Hindlimb muscle (tissue), 1 donor: ENCODE measurements at regions not wholly inside any gene's neighbourhood (a gene's known extent, or its start where the extent isn't known, plus 50 kb on each side); places are given as distances from the start of the nearest gene placed in this dataset.

Experiments
- DNase-seq: peaks from one replicate; pipeline ENCODE4 v3.0.0-alpha.2; 2013

DNA sequence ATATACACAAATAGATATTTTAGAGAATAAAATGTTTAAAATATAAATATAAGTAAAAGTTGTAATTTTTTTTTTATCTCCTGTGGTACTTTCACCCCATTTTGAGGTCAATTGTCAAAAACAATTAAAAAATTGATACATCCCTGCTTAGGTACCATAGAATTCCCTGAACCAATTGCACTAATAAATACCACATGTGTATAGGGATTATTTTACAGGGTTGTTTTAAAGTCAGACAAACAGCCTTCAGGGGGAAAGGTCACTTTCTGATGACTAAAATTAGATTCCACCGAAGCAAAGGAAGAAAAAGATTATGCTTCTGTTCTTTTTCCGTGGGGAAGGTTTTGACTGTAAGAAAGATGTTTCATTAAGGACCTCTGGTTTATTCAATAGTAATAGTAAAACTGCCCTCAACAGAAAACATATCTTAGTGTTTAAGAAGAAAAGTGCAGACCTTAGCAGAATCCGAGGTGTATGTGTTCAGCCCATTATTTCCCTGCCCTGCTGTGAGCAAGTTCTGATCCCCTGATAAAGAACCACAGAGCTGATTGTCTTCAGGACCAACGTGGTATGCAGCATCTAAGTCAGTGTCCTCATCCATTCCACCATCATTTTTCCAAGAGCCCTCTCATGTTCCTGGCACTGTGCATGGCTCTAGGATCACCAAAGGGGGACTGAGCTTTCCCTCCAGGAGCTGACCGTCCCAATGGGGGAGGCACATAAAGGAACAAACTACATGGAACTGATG is 132.9 kb upstream of the IL12A start:
- DNase-seq, result no peak

DNA sequence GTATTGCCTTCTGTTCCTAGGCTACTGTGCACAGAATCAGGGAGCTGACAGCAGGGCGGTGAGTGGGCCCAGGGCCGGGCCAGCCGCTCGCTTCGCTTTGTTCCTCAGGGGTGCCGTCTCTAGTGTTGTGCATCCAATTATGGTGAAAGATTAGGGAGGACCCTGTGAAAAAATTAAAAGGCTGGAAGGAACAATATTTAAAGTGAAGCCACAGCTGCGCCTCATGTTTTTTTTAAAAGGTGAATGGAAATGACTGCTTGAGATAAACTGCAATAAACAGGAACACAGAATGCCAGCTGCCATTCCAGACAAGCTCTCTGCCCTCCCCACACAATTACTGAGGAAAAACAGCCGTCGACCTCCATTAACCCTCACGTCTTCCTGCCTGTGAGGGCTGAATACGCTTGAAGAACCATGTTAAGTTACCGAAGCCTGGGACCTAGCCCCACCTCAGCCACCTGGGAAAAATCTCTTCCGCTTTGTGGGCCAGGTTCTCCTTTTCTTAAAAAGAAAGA is 132.0 kb upstream of the IL12A start:
- DNase-seq, result no peak

DNA sequence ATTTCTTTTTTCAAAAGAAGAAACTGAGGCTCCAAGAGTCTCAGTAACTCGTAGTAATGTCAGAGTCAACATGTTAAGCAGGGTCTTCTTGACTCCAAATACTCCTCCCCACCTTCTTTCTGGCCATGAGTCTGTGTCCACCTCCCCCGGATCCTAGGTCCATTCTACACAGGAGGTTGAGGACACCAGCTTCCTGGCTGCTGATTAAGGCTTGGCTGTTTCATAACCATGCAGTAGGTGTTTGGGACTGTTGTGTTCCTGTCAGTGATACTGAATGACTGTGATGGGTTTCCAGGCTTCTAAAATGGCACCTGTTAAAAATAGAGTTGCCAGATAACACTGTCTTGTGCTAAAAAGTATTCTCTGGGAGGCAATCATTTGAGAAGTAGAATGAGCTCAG is 130.8 kb upstream of the IL12A start:
- DNase-seq, result no peak

DNA sequence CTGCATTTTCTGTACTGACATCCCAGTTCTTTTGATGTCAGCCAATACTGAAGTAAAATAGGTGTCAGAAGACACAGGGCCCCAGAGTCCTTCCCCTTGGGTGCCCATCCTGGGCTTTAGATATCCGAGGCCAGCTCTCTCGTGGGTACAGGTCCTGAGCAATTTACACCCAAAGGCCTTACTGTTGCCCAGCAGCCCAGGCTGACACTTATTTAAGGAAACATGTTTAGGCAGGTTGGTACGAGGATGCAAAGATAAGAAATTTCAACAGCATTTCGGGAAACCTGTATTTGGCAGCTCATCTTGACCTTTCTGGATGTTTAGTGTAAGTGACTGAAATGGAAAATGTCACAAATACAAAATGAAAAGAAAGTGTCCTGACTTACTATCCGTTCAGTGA is 130.0 kb upstream of the IL12A start:
- DNase-seq, result no peak

DNA sequence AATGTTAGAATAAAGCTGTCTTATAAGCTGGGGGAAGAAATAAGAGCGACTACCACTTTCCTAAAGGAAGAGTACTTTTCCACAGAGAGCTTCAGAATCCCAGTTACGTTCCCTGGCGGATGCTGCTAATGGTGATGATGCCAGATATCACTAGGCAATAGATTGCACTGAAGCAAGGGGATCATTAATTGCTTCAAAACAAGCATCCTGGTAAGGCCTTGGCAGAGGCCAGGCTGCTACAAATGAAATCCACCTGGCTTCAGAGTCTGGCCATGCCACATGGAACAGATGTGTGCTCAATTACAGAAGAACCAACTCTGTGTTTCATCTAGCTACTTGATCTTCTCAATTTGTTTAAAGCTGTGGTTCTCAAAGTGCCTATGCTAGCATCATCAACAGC is 129.2 kb upstream of the IL12A start:
- no peak for DNase-seq

DNA sequence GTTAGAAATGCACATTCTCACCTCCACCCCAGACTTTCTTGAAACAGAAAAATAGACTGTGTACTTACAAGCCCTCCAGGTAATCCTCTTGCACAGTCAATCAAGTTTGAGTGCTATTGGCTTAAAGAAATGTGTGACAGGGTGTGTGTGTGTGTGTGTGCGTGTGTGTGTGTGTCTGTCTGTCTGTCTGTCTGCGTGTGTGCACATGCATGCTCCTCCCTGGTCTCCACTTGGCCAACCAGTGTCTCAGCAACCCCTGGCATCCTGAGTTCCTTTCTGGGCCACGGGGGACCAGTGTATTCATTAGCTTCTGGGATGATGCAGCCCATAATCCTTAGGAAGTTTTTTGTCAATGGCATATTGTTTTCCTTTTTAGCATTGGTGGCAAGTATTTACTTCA is 128.8 kb upstream of the IL12A start:
- no peak for DNase-seq

DNA sequence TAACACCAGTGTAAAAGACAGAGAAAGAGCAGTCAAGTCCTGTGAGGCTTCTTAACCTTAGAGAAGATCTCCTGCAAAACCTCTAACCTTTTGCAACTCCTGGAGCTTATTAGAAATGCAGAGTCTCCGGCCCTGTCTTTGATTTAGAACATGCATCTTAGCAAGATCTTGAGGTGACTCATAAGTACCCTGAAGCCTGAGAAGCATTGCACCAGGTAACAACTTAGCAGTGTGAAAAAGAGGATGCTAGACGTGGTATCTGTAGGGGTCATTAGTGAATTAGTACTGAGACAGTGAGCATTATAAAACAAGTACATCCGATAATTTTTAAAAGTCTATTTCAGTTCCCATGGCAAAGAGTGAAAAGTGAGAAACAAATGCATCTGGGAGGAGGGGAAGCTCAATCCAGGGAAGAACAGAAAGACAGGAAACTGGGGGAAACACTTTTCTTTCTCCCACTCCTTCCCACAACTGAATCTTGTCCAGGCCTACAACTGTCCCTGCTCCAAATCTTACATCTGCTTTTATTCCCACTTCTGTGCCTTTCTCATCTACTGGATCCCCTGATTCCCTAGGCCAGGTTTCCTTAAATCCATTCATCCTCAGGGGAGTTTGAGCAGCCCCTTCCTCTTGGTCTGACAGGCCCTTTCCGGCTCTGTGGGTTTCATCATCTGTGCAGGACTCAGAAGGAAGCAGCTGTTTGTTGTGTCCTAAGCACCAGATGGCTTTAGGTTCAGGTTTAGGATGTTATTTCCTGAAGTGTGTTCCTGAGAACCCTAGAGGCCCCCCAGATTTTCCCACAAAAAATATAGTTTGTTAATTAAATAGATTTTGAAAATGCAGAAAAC is 128.1 kb upstream of the IL12A start:
- DNase-seq, result no peak

DNA sequence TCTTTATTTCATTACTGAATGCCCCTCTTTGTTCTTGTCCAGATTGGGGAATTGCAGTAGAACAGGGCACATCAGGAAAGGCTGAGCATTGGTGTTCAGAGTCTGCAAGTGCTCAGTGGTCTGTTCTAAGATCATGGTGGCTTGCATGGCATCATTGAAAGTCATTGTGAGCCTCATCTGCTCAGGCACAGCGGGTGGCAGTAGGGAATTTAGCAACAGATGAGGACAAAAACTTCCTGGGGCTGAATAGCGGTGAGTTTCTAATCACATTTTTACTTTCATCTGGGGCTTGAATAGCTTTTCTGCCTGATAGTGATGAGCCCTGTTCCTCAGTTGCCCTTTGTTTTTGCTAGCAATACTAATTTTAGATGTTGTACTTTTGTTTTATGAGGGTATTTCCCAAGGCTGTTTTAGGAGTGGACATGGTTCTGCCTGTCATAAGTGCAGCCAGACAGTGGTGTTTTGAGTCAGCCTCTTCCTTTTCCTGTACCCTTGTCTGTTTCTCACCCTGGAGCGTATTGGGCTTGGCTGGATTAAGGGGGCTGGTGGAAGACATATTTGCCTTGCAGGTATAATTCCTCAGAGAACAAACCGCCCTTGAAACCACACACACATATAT is 127.2 kb upstream of the IL12A start:
- no peak for DNase-seq

DNA sequence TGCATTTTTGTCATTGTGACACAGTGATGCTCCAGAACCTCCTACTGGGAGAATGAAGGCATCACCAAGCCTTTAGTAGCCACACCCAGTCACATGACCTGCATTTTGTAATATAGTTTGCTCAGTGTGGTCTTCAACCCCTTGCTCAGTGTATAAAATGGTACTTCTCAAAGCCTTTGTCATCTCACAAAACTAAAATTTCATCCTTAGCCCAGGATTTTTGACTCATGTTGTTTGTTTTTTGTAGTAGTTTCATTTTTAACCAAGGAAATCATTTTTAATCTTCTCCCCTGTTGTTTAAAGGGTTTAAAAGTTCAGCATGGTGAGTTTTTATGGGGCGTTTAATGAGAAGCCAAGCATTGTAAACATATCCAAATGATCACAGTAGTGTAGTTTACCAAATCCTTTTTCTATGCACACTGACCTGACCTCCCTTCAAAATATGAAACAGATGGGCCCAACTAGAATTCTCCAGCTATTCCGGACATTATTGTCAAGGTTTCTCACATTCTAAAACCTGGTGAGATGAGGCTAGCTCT is 123.5 kb upstream of the IL12A start:
- no peak for DNase-seq

DNA sequence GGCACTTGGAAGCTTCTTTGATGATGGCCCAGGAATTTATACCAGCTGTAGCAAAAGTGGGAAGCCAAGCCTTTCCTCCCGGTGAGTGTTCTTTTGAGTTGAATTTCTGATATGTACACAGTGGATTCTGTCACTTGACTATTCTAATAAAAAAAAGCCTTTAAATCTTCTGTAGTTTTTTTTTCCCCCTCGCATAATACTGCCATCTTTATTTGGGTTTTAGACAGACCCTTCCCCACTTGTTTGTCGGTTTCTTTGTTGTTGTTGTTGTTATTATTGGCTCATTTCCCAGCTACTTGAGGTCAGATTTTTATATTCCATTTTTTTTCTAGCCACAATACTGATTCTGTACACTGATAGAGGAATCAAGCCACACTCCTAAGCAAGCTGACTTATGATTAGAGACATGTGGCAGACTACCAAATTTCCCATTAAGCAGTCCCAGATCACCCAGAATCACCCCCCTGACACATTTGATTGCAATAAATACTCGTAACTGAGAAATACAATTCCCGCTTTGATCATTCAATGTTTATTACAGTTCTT is 122.4 kb upstream of the IL12A start:
- DNase-seq, result no peak

DNA sequence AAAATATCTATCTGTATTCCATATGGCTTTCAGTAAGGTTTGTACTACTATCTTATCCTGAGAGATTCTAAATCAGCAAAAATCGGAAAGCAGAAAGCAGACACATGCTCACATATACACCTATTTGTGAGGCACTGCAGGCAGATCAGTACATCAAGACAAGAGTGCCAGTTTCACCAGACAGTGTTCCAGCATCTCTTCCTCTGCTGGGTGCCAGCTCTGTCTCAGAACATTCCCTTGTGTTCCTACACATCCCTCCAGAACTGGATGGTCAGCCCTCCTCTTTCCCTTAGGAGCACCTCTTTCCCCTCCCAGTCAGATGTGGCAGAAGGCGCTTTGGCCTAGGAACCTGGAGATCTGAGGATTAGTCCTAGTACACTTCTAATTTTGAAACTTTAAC is 121.3 kb upstream of the IL12A start:
- DNase-seq, result no peak

DNA sequence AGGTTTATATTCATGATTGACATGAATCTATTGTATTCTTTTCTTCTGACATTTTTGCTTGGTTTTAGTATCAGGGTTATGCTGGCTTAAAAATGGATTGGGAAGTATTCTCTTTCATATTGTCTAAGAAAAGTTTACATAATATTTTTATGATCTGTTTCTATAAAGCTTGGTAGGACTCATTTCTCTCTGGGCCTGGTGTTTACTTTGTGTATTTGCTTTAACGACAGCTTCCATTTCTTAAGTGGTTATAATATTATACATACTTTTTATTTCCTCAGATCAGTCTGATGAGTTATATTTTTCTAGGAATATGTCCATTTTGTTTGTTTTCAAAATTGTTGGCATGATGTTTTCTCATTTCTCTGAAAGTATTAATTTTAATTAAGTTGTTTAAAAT is 117.9 kb upstream of the IL12A start:
- no peak for DNase-seq

DNA sequence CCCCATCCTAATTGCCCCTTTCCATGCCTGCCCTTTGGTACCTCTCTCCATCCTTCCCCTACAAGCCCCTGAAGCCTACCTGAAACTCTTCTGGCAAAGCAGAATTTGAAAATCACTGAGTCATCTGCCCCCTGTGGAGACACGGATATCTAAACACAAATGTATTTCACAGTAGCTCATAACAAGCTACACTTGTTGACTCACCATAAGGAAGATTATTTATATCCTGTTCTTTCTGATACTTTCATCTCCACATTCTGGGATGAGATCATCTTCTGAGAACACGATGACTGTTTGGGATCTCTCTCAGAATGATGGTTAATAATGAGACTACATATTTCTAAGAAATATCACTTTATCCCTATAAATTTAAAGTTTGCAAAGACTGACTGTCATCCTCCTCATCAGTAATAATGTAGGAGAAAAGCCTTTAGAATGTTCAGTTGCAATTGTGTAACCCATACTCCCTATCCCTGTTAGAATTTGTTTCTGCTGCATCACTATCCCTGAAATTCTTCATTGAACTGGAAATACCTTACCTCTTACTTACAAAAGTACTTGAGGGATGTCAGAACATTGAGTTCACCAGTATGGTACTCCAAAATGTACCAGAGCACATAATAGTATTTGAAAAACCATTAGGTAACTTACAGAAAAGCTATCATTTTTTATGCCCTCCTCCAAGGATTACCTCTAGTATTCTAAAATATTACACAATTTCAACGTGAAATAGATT is 116.1 kb upstream of the IL12A start:
- no peak for DNase-seq

DNA sequence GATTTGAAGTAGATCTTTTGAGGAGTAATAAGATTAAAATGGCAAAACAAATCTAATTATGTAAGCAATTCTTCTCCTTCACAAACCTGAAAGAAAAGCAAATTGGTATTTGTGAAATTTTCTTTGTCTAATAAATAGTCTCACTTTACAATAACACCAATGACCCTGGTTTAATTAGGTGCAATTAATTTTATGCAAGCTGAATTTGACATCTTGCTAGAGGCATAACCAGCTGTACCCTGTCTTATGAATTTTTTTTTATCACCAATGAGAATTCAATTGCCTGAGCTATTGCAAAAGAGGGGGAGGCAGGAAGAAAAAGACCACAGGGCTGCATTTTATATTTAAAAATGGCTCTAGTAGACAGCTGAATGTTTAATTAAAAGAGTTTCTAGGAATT is 113.5 kb upstream of the IL12A start:
- no peak for DNase-seq

DNA sequence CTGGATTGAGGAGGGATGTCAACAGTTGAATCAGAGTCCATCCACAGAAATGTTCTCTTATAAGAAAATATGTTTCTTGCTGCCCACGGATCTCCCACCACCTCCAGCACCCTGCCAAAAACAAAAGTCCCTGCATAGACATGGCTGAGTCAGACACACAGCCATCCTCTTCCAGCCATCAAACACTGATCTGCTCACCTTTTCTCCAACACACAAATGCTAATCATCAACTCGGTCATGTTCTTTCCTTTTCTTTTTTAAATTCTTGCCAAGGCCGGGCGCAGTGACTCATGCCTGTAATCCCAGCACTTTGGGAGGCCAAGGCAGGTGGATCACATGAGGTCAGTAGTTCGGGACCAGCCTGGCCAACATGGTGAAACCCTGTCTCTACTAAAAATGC is 110.7 kb upstream of the IL12A start:
- DNase-seq, result no peak

DNA sequence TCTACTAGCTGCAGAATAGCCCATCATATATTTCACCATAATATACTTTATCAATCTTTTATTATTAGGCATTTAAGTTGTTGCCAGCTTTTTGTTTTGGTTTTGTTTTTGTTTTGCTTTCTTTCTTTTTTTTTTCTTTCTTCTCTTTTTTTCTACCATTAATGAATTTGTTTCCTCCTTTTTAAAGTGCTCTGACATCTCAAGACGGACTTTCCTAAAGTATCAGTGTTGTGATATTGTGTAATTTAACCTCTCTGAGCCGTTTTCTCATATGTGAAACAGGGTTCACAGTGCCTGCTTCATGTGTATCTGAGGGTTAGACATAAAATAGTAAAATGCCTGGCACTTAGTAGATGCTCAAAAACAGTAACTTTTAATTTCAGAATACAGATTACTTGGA is 109.5 kb upstream of the IL12A start:
- DNase-seq, result no peak

DNA sequence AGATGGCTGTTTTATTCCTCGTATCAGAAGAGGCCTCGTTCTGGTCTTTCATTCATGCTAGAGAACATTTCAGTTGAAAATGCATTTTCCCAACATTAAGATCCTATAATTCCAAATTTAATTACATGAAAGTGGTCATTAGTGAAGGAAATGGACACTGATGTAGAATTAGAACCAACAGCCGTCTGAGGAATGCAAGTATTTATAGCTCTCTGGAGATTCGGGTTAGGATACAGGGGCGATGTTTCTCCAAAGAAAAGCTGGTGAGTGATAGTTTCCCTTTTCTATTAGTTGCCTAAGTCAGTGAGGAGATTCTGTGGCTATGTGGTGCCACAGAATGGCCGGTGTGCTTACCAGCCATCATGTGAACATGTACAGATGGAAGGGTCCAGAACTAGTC is 109.0 kb upstream of the IL12A start:
- no peak for DNase-seq

DNA sequence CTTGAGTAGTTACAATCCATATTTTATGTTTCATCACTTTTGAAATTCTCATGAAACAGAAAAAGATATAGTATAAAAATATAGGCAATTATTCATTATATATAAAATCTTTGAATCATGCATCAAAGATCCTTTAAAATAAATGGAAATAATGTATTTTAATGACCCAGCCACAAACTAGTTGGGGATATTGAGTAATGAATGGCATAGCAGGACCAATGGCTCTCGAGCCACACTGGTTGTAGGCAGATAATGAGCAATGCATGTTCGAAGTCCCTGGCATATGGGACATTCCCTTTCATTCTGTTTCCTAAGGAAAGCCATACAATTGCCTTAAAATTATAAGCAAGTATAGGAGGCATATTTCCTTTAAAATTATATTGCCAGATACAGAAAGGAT is 107.4 kb upstream of the IL12A start:
- DNase-seq, result no peak

DNA sequence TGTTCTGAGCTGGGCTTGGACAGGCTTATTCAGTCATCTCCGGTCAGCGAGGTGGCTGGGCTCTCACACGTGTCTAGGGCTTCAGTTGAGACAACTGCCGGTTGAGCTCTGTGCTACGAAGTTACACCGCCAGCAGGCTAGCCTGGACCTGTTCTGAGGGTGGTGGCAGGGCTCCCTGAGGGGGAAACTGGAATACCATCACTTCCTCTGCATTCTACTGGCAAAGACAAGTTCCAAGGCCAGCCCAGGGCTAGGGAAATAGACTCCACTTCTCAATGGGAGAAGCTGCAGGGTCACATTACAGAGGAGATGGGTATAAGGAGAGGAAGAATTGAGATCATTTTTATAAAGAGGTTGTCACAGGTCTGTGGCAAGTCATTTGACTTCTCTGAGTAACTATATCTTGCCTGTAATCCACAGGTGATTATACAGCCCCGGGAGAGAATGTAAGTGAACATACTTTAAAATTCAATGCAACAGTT is 106.8 kb upstream of the IL12A start:
- DNase-seq, result no peak

DNA sequence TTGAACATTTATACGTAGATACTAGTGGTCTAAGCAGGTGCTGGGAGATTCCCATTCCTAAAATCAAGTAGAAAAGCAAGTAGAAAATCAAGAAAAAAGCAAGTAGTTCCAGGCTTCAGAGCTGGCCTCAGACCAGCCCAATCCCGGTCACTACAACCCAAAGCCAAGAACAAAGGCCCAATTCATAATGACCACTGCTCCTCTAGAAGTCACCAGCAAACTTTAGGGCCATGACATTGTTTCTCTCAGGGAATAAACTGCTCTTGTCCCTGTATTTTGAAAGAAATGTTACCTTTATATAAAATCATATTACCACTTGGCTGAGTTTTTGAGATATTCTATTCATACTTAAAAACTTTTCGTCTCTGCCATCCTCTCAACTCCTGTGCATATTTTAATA is 106.3 kb upstream of the IL12A start:
- DNase-seq, result no peak

DNA sequence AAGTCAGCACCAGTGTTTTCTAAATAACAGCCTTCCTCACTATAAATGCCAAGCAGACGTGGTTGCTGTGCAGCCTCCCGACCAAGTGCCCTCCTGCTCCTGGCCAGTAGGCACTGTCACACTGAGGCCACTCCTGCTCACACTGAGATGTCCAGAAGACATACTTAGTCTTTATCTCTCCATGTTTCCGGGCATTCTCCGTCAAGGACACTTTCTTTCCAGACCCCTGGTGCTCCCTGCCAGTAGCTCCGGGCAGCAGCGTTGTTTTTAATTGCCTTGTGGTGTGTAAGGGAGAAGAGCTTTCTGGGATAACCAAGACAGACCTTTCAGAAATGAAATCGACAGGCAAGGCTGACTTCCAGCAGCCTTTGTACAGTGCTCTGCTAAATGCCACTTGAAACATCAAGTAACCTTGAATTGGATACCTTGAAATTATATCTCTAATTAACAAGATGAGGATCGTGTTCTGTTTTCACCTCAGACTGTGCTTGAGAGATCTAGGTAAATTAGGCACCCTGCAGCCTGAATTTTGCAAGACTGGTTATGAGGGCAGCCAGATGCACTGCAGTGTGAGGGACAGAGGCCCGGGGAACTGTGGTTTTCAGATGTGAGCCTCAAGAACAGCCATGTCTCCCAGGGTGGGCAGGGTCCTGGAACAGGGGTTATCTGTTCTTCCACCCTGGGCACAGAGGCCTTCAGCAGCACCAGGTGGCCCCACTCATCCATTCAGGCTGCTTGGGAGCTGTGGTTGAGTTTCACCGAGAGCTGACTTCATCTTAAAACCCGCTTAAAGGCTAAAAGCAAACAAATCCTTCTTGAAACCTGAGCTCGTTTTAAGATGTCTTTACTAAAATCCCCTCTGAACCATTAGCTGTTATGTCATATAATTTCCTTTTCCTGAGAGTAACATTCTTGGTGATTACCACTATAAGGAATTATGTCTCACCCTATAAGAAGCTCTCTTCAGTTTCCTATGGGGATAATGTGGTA is 105.5 kb upstream of the IL12A start:
- DNase-seq, result no peak
